ENCODE measurements at regions not wholly inside any gene's neighbourhood (a gene's known extent, or its start where the extent isn't known, plus 50 kb on each side); places are given as distances from the start of the nearest gene placed in this dataset.

GRCh38 chr6:140897349-140897748, 1235.4 kb upstream of the GJE1 start:
- Mint-ChIP-seq H3K4me1 (peaks cover 3% of the 10 kb centered on the region), H3K9me3 (peaks cover 15% of the 10 kb centered on the region), H3K27ac (no peak overlapping the region), H3K4me3 (no peak overlapping the region), H3K27me3 (ENCODE audit: insufficient read depth, low read depth) (peaks cover 2% of the 10 kb centered on the region), H3K36me3 (peaks cover 2% of the 10 kb centered on the region)
- no peaks in the 10 kb centered on the region for H3K36me3 ChIP-seq
- H3K27me3 ChIP-seq, result no peaks in the 10 kb centered on the region
- no peak overlapping the region for H2AFZ ChIP-seq (replicated peaks)
- H3K79me2 ChIP-seq (ENCODE audit: low read depth), result no peaks in the 10 kb centered on the region
- H3K4me1 ChIP-seq, result no peaks in the 10 kb centered on the region
- no peak overlapping the region for H3K9ac ChIP-seq
- H3F3A ChIP-seq (ENCODE audit: low read depth), result no peaks in the 10 kb centered on the region
- H3K27ac ChIP-seq, result no peak overlapping the region
- H3K4me3 ChIP-seq, result no peak overlapping the region
- DNase-seq (ENCODE audit: low spot score), result no peak
- no peak overlapping the region for H3K4me2 ChIP-seq
- H4K20me1 ChIP-seq (ENCODE audit: low read depth), result no peaks in the 10 kb centered on the region
- H3K9me3 ChIP-seq (ENCODE audit: low read depth), result no peaks in the 10 kb centered on the region
- TF ChIP-seq EZH2 (IDR thresholded peaks at IDR 0.05) (no peak), CTCF (IDR thresholded peaks at IDR 0.05) (no peak), EZH2phosphoT487 (IDR thresholded peaks at IDR 0.05) (no peak)

GRCh38 chr6:140893432-140893831, 1239.3 kb upstream of the GJE1 start:
- Histone ChIP-seq H2AFZ (replicated peaks) (no peak overlapping the region), H3K4me3 (no peak overlapping the region)
- DNase-seq (ENCODE audit: low spot score), result no peak

GRCh38 chr6:140879946-140880345, 1252.8 kb upstream of the GJE1 start:
- Histone ChIP-seq H3K9me3 (ENCODE audit: low read depth) (no peaks in the 10 kb centered on the region), H3K27ac (no peak overlapping the region), H3F3A (ENCODE audit: low read depth) (no peaks in the 10 kb centered on the region), H3K9ac (no peak overlapping the region), H4K20me1 (ENCODE audit: low read depth) (no peaks in the 10 kb centered on the region), H2AFZ (replicated peaks) (no peak overlapping the region), H3K36me3 (no peaks in the 10 kb centered on the region), H3K79me2 (ENCODE audit: low read depth) (no peaks in the 10 kb centered on the region), H3K4me3 (no peak overlapping the region), H3K27me3 (no peaks in the 10 kb centered on the region), H3K4me1 (no peaks in the 10 kb centered on the region), H3K4me2 (no peak overlapping the region)
- H3K4me3 Mint-ChIP-seq, result no peak overlapping the region
- H3K9me3 Mint-ChIP-seq, result no peaks in the 10 kb centered on the region
- H3K36me3 Mint-ChIP-seq, result no peaks in the 10 kb centered on the region
- DNase-seq (ENCODE audit: low spot score), result no peak
- H3K4me1 Mint-ChIP-seq, result no peaks in the 10 kb centered on the region
- H3K27me3 Mint-ChIP-seq (ENCODE audit: insufficient read depth, low read depth), result no peaks in the 10 kb centered on the region
- H3K27ac Mint-ChIP-seq, result no peak overlapping the region
- TF ChIP-seq EZH2phosphoT487 (IDR thresholded peaks at IDR 0.05), result no peak
- no peak for TF ChIP-seq EZH2 (IDR thresholded peaks at IDR 0.05)
- no peak for TF ChIP-seq CTCF (IDR thresholded peaks at IDR 0.05)

More at GRCh38 chr6:140893432-140893831, 1239.3 kb upstream of the GJE1 start:
- Mint-ChIP-seq H3K9me3 (peaks cover 13% of the 10 kb centered on the region), H3K27me3 (ENCODE audit: insufficient read depth, low read depth) (no peaks in the 10 kb centered on the region), H3K4me3 (no peak overlapping the region), H3K4me1 (peaks cover 3% of the 10 kb centered on the region), H3K27ac (no peak overlapping the region), H3K36me3 (peaks cover 2% of the 10 kb centered on the region)
- H3K27me3 ChIP-seq, result no peaks in the 10 kb centered on the region
- H3K79me2 ChIP-seq (ENCODE audit: low read depth), result no peaks in the 10 kb centered on the region
- no peak overlapping the region for H3K4me2 ChIP-seq
- H3K4me1 ChIP-seq, result no peaks in the 10 kb centered on the region
- H3K9me3 ChIP-seq (ENCODE audit: low read depth), result no peaks in the 10 kb centered on the region
- no peaks in the 10 kb centered on the region for H3F3A ChIP-seq (ENCODE audit: low read depth)
- H3K9ac ChIP-seq, result no peak overlapping the region
- H3K27ac ChIP-seq, result no peak overlapping the region
- no peaks in the 10 kb centered on the region for H3K36me3 ChIP-seq
- H4K20me1 ChIP-seq (ENCODE audit: low read depth), result no peaks in the 10 kb centered on the region
- TF ChIP-seq EZH2phosphoT487 (IDR thresholded peaks at IDR 0.05) (no peak), EZH2 (IDR thresholded peaks at IDR 0.05) (no peak), CTCF (IDR thresholded peaks at IDR 0.05) (peak; percentile 17)
